Adrenal gland (tissue), 5 donors: ENCODE measurements at regions not wholly inside any gene's neighbourhood (a gene's known extent, or its start where the extent isn't known, plus 50 kb on each side); places are given as distances from the start of the nearest gene placed in this dataset.

Experiments
- POLR2A ChIP-seq, 2 donors: fragments of 450-650 bp; IDR thresholded peaks; one replicate each; pipeline ENCODE4 v1.6.1; 2017; ENCODE audit warnings: antibody characterized with exemption in 2 of 2, mild to moderate bottlenecking in 2 of 2, moderate library complexity in 1 of 2
- TF ChIP-seq, protein P1 (sequence below), 6 experiments: fragments of 450-650 bp in 4 of 6; fragments of 200-600 bp in 2 of 6; sonication (generic) in 1 of 6; IDR thresholded peaks; 1 replicate in 5 of 6; 2 replicates in 1 of 6; pipeline versions ENCODE4 v1.5.1 to v1.8.0; 2016 to 2021; ENCODE audit warnings: antibody characterized with exemption in 6 of 6, mild to moderate bottlenecking in 2 of 6, moderate library complexity in 1 of 6
- donor health status: DM: no; HTN: no; CAD: no.

DNA sequence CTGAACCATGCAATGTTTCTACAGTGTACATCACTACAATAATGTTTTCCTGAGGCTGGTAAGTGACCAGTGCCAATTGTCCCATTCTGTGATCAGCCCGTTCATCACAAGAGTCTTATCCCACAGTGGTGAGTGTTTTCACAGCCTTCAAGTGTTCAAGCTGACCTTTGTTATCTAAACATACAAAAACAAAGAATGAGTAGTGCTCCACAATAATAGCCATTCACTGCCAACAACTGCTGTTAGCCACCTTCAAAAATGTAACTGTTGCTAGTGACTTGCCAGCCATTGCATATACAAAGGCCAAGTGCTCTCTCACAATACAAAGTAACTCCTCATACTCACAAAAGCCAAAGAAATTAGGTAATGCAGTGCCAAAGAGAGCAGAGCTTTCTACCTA lies 1084.1 kb downstream of the FAM133A start:
- TF ChIP-seq, protein P1, sequence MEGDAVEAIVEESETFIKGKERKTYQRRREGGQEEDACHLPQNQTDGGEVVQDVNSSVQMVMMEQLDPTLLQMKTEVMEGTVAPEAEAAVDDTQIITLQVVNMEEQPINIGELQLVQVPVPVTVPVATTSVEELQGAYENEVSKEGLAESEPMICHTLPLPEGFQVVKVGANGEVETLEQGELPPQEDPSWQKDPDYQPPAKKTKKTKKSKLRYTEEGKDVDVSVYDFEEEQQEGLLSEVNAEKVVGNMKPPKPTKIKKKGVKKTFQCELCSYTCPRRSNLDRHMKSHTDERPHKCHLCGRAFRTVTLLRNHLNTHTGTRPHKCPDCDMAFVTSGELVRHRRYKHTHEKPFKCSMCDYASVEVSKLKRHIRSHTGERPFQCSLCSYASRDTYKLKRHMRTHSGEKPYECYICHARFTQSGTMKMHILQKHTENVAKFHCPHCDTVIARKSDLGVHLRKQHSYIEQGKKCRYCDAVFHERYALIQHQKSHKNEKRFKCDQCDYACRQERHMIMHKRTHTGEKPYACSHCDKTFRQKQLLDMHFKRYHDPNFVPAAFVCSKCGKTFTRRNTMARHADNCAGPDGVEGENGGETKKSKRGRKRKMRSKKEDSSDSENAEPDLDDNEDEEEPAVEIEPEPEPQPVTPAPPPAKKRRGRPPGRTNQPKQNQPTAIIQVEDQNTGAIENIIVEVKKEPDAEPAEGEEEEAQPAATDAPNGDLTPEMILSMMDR (IDR thresholded peaks at IDR 0.05) = no peak
- no peak for TF ChIP-seq POLR2A (IDR thresholded peaks at IDR 0.05)
